ENCODE measurements at regions not wholly inside any gene's neighbourhood (a gene's known extent, or its start where the extent isn't known, plus 50 kb on each side); places are given as distances from the start of the nearest gene placed in this dataset.

GRCh38 chr3:57009802-57010201, 50.7 kb upstream of the SPATA12 start:
- DNase-seq (ENCODE audit: low spot score): no peak

DNA sequence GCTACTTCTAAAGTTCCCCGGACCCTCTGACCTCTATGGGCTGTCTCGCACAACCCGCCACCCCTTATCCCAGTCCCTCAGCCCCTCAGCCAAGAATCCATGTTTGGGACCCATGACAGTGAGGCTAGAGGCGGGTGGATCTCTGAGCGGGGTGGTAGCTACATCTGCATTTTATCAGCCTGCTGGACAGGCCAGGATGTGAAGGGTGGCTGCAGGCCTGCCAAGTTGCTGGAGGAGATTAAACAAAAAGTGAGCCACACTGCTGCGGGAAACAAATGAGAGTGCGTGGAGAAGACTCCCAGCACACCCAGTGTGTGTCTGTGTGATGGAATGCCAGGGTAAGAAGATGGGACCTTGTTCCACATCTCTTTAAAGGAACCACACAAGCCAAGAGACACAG, 51.1 kb upstream of the SPATA12 start:
- no peak for DNase-seq (ENCODE audit: low spot score)

- no peak for DNase-seq (ENCODE audit: low spot score)
Observed at GRCh38 chr3:57007521-57008460, 52.7 kb upstream of the SPATA12 start.

DNA sequence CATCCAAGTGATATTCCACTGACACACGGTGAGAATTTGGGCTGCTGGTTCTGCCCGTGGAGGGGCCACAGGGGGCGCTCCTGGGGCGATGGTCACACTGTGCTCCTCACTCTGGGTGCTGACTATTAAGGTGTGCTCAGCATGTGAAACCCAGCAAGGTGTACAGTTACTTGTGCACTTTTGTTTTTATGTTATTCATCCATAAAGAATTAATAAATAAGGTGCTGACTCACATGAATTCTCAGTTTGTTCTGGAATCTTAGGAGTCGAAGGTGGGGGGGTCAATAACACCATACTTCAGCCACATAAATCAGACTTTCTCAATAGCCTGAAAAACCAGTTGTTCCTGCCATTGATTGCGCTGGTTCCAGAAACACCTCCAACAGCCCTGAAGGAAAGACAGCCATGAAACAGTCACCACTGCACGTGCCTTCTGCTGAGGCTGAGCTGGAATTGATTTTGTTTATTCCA, 53.5 kb upstream of the SPATA12 start:
- no peak for DNase-seq (ENCODE audit: low spot score)

- no peak for DNase-seq (ENCODE audit: low spot score)
Observed at GRCh38 chr3:57006179-57006657, 54.2 kb upstream of the SPATA12 start.

DNA sequence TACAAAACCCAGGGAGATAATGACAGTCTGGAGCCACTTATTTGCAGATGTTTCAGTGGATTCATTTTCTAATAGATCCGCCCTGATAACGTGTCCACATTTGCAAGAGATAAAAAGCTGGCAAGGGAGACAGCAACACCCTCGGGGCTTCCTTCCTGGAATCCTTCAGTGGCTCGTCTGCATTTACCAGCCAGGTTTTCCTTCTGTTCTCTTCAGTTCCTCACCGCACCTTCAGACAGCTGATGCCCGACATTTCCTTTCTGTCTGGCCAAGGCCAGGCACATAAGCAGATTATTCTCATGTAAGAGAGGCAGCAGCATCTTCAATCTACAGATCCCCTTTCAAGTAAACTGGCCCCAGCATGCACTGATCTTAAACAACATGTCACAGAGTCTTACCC, 56.2 kb upstream of the SPATA12 start:
- DNase-seq (ENCODE audit: low spot score): no peak

DNA sequence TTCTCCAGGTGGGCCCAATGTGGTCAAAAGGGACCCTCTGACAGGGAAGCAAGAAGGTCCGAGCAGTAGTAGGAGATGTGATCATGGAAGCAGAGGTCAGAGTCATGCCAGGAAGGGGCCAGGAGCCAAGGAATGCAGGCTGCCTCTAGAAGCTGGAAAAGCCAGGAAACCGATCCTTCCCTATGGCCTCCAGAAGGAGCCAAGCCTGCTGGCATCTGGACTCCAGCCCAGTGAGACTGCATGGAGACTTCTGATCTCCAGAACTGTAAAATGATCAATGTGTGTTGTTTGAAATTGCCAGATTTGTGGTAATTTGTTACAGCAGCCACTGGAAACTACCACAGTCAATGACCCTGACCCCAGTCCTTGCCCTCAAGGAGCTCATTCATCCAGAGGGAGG, 56.8 kb upstream of the SPATA12 start:
- no peak for DNase-seq (ENCODE audit: low spot score)

DNA sequence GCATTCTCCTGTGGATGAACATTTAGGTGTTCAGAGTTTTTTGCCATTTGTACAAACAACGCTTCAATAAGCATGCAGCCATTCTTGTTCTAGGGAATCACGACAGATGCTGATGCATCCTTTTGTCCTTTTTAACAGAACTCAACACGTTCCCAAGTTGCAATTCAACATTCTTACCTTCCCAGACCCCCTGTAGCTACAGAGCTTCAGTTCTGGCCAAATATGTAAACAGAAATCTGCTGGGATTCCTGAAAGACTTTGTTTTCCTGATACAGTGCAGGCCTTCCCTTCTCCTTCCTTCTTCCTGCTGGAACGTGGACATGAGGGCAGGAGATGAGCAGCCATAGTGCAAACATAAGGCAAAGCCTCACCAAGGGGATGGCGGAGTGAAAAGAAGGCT, 59.1 kb upstream of the SPATA12 start:
- no peak for DNase-seq (ENCODE audit: low spot score)

DNA sequence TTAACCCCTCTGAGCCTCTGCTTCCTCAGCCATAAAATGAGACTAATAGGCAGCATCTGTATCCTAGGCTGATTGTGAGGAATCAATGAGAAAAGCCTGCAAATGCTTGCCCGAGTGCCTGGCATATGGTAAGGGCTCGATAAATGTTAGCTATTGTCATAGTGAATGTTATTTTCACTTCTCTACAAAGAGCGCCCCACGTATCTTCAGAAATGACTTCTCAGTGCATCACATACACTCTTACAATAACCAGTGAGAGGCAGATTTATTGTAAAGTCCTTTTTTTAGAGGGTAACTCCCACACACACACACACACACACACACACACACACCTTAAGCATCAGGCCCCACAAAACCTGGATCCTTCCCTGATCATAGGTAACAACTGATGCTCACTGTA, 60.5 kb upstream of the SPATA12 start:
- DNase-seq (ENCODE audit: low spot score): no peak

DNA sequence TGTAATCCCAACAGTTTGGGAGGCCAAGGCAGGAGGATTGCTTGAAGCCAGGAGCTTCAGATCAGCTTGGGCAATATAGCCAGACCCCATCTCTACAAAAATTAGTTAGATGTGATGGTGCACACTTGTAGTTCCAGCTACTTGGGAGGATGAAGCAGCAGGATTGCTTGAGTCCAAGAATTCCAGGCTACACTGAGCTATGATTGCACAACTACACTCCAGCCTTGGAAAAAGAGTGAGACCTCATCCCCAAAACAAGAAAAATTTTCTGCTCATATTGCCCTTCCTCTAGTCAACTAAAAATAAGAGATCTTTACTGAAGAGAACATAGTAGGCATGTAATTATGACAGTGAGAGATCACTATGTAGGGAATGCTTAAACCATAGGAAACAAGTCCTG, 60.9 kb upstream of the SPATA12 start:
- DNase-seq (ENCODE audit: low spot score): no peak

DNA sequence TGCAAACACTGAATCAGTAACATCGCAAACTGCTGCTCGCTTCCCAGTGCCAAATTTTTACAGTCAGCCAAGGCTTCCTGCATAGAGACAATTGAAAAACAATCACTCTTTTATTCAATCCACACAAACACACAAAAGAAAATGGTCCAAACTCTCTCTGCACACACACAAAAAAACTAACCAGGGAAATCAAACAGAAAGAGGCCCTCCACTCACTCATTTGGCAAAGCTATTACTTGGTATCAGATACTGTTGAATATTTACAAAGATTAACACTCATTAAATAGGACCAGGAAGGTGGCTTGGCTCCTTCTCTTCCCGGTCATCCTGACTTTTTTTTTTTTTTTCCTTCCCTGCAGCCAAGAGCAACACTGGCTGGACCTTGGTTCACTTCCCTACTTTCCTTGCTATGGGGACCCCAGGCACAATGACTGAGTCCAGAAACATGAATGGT, 62.4 kb upstream of the SPATA12 start:
- DNase-seq (ENCODE audit: low spot score): no peak

DNA sequence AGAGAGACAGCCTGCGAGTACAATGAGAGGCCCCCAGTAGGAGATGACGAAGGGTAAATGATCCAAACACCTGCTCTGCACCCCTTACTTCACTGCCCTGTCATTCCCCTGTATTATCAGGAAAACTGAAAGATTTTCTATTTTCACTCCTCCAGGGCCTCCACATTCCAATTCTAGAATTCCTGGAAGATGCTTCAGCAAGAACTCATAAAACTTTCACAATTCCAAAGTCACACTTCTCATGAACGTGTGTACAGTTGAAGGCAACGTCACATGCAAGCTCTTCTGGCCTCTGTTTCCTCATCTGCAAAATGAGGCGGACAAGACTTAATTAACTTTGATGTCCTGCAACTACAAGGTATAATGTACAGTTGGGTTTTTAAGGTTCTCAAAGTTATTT, 62.8 kb upstream of the SPATA12 start:
- DNase-seq (ENCODE audit: low spot score): no peak

- no peak for DNase-seq (ENCODE audit: low spot score)
Observed at GRCh38 chr3:56997041-56997440, 63.4 kb upstream of the SPATA12 start.

- no peak for DNase-seq (ENCODE audit: low spot score)
Observed at GRCh38 chr3:56994391-56994790, 66.1 kb upstream of the SPATA12 start.

- no peak for DNase-seq (ENCODE audit: low spot score)
Observed at GRCh38 chr3:56990641-56991015, 69.8 kb upstream of the SPATA12 start.

DNA sequence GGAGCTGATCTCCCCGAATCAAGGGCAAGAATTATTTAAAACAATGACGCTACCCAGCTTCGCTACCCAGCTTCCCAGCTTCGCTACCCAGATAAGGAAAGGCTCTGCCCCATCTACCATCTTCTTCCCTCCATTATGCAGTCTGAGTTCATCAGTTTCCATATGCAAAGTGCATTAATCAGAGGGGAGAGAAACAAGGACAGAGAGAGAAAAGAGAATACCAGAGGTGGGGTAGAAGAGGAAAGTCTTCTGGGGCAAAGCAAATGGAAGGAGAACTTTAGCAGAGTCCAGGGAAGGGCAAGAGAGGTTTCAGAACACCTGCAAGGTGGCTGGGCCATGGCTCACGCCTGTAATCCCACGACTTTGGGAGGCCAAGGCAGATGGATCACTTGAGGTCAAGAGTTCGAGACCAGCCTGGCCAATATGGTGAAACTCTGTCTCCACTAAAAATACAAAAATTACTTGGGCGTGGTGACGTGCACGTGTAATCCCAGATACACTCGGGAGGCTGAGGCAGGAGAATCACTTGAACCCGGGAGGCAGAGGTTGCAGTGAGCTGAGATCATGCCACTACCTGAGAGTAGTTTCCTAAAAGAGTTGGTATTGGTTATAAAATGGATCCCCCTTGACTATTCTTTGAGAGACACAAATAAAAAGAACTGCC, 70.4 kb upstream of the SPATA12 start:
- no peak for DNase-seq (ENCODE audit: low spot score)

DNA sequence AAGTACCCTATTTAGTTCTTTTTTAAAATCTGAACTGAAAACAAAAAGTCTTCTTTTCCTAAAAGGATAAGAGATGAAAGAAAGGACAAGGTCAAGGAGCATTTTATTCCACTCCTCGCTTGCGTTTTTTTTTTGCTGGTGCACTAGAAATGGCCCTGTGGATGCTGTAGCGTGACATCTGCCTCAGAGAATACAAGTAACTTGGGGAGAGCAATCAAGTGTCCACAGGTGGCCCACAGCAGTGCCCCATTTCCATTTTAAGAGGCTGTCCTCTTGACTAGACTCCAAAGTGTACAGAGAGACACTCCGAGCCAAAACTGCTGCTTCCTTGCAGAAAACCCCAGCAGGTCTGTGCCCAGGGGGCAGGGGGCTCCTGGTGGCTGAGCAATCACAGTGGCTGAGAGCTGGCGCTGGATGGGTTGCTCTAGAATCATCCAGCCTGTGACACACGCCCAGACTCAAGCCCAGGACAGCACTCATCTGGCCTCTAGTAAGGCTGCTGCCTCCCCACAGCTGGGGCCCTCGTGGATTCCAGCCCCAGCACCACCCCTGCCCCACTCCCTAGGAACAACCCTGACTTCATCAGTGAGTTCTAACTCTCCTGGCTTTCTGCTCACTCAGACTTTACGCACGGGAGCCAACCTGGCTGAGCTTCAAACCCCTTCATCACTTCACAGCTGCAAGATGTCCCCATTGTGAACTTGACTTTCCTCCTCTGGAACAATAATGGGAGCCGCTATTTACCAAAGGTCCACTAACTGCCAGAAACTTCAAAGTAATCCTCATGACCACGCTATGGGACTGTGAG, 71.1 kb upstream of the SPATA12 start:
- DNase-seq (ENCODE audit: low spot score): no peak

DNA sequence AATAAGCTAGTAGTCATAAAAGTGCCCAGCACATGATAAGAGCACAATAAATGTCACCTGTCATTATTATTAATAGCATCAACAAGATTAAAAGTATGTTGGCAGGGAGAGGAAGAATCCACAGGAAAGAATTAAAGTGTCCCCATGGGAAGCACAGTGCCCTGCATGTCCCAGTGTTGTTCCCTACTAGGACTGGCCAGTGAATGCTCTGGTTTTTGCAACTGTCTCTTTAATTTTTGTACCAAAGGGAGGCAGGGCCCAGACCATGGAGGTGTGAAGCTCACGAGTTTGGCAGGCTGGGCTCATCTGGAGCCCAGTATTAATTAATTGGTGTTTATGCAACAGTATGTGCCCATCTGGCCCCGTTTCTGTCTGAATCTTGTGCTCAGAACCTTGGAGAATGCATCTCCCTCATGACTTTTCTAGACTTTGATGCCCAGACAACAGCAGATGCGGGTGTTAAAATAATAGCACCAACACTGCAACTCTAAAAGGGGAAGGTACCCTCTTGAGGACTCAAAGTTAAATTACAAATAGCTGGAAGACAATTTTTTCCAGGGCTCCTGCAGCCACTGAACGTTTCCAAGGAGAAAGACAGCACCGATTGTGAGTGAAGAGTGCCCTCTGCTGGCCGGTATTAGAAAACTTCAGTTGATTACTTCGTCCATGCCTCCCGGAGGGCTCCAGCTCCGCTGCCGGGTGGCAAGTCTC, 71.9 kb upstream of the SPATA12 start:
- DNase-seq (ENCODE audit: low spot score): peak; percentile 59

- no peak for DNase-seq (ENCODE audit: low spot score)
Observed at GRCh38 chr3:56987238-56987895, 73.1 kb upstream of the SPATA12 start.

DNA sequence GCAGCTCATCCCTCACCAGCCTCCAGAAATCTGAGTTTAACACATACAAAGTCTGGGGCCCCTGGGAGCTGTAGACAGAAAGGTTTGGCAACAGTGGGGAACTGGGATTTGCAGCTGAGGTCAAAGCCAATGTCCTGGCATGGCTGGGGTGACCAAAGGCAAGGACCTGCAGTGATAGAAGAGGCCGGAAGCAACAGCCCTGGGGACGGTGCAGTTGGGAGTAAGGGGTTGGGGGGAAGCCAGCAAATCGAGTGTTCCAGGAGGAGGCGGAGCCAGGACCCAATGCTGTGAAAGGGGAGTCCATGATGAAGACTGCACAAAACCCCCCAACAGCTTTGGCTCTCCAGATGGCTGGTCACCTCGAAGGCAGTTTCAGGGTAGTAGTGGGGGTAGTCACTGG, 74.1 kb upstream of the SPATA12 start:
- DNase-seq (ENCODE audit: low spot score): no peak

GRCh38 chr3:56985878-56986277, 74.6 kb upstream of the SPATA12 start:
- no peak for DNase-seq (ENCODE audit: low spot score)

Data from hematopoietic multipotent progenitor cell treated with erythropoietin and hydrocortisone succinate and interleukin-3 and kit ligand, for 15 days (in vitro differentiated cells).